GM23248 (cell line): ENCODE measurements at regions not wholly inside any gene's neighbourhood (a gene's known extent, or its start where the extent isn't known, plus 50 kb on each side); places are given as distances from the start of the nearest gene placed in this dataset.

ENCODE experiments used
- DNase-seq: peaks from one replicate; pipeline ENCODE4 v3.0.0-alpha.2; 2015
- H2AFZ ChIP-seq: fragments of 200-600 bp; sonication (generic); 2 replicates; pipeline ENCODE4 v1.6.1; 2016; ENCODE audit warnings: antibody characterized with exemption
- H3F3A ChIP-seq: fragments of 200-600 bp; sonication (generic); 2 replicates; pipeline ENCODE4 v1.6.1; 2016; ENCODE audit warnings: mild to moderate bottlenecking, antibody characterized with exemption, mixed run types; ENCODE audit not compliant: insufficient read depth
- H3K27ac ChIP-seq: fragments of 200-600 bp; sonication (generic); 2 replicates; pipeline ENCODE4 v1.5.1; 2016; ENCODE audit warnings: mild to moderate bottlenecking
- H3K27me3 ChIP-seq: fragments of 200-600 bp; sonication (generic); replicated peaks from 2 replicates; pipeline ENCODE4 v1.6.1; 2016; ENCODE audit warnings: mild to moderate bottlenecking; ENCODE audit not compliant: insufficient read depth
- H3K36me3 ChIP-seq: fragments of 200-600 bp; sonication (generic); 2 replicates; pipeline ENCODE4 v1.6.1; 2016; ENCODE audit warnings: low read depth, mild to moderate bottlenecking
- H3K4me1 ChIP-seq: fragments of 200-600 bp; sonication (generic); 2 replicates; pipeline ENCODE4 v1.6.1; 2016; ENCODE audit warnings: mild to moderate bottlenecking; ENCODE audit not compliant: insufficient read depth
- H3K4me2 ChIP-seq: fragments of 200-600 bp; sonication (generic); one replicate; pipeline ENCODE4 v1.6.1; 2016; ENCODE audit warnings: mild to moderate bottlenecking; ENCODE audit not compliant: unreplicated experiment
- H3K4me3 ChIP-seq: fragments of 200-600 bp; sonication (generic); 2 replicates; pipeline ENCODE4 v1.5.1; 2016; ENCODE audit warnings: mild to moderate bottlenecking
- H3K79me2 ChIP-seq: fragments of 200-600 bp; sonication (generic); 2 replicates; pipeline ENCODE4 v1.6.1; 2016; ENCODE audit warnings: mild to moderate bottlenecking; ENCODE audit not compliant: insufficient read depth
- H3K9ac ChIP-seq: fragments of 200-600 bp; sonication (generic); 2 replicates; pipeline ENCODE4 v1.6.1; 2016; ENCODE audit warnings: mild to moderate bottlenecking
- H3K9me2 ChIP-seq: fragments of 200-600 bp; sonication (generic); 2 replicates; pipeline ENCODE4 v1.6.1; 2016; ENCODE audit warnings: mixed run types, mild to moderate bottlenecking, moderate library complexity; ENCODE audit not compliant: insufficient read depth
- H3K9me3 ChIP-seq: fragments of 200-600 bp; sonication (generic); one replicate; pipeline ENCODE4 v1.6.1; 2017; ENCODE audit warnings: low read depth
- H4K20me1 ChIP-seq: fragments of 200-600 bp; sonication (generic); 2 replicates; pipeline ENCODE4 v1.6.0; 2016; ENCODE audit not compliant: insufficient read depth
- EZH2 ChIP-seq: fragments of 200-600 bp; sonication (generic); IDR thresholded peaks from 2 replicates; pipeline ENCODE4 v1.6.1; 2018; ENCODE audit warnings: antibody characterized with exemption, mild to moderate bottlenecking; ENCODE audit not compliant: insufficient read depth, poor library complexity, severe bottlenecking
- EZH2phosphoT487 ChIP-seq: fragments of 200-600 bp; sonication (generic); IDR thresholded peaks from 2 replicates; pipeline ENCODE4 v1.6.1; 2018; ENCODE audit warnings: antibody characterized with exemption, moderate library complexity, mild to moderate bottlenecking, low read depth; ENCODE audit not compliant: insufficient read depth
- WGBS, 2 experiments: methylation state at CpG; one replicate each; pipeline ENCODE4 v1.1.6; 2015 to 2017; ENCODE audit warnings: low lambda C conversion rate in 2 of 2, low coverage in 1 of 2; ENCODE audit errors: missing lambda C conversion rate in 2 of 2; 5-methylcytosine and 5-hydroxymethylcytosine counted together
- in situ Hi-C: fragments of 300-500 bp; cut with MboI; formaldehyde crosslinking; loops from 2 replicates; pipeline ENCODE4 v1.15.0; 2020

DNA sequence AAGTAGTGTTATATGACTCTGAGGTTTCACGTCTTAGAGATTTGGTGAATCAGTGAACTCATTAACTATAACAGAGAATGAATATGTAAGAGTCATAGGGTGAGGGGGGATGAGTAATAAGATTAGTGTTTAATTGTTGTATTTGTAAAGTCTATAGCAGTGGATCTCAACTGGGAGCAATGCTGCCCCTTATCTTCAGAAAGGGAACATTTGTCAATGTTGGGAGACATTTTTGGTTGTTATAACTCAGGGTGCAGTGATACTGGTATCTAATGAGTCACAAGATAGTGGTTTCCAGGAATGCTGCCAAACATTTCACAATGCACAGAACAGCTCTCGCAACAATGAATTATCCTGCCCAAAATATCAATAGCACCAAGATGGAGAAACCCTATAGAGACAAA, 1193.7 kb downstream of the GALC start:
- no peak overlapping the region for H3K4me2 ChIP-seq
- WGBS, 2 experiments: 29% methylated on average over 2 of the region's 2 CpGs
- H3K9ac ChIP-seq: no peak overlapping the region
- no peak overlapping the region for H3K4me3 ChIP-seq
- in situ Hi-C loops: no loop called here
- no peaks in the 10 kb centered on the region for H3K27me3 ChIP-seq
- DNase-seq: peak; percentile 32
- TF ChIP-seq EZH2 (no peak), EZH2phosphoT487 (no peak)
- H3K9me2 ChIP-seq: no peaks in the 10 kb centered on the region
- H3K27ac ChIP-seq: no peak overlapping the region
- no peaks in the 10 kb centered on the region for H3K4me1 ChIP-seq
- no peaks in the 10 kb centered on the region for H3F3A ChIP-seq
- no peaks in the 10 kb centered on the region for H3K79me2 ChIP-seq
- no peak overlapping the region for H2AFZ ChIP-seq
- H3K36me3 ChIP-seq: no peaks in the 10 kb centered on the region
- H3K9me3 ChIP-seq: no peaks in the 10 kb centered on the region
- no peaks in the 10 kb centered on the region for H4K20me1 ChIP-seq

DNA sequence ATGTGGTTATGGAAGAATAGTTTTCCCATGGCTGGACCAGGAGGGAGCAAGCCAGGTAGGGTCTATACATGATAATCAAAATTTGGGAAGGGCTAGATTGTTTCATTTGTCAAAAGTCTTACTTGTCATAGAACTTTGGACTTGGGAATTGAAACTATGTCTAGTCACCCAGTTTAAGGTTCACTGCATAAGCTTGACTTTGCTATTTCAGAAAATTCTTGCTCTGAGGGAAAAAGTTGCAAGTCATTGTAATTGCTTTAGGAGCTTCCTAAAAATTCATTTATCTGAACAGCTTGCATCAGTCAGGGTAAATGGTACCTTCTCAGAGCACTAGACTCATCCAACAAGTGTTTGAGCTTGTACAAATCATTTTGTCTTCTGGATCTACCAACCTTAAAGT, 1194.7 kb downstream of the GALC start:
- H3K36me3 ChIP-seq: no peaks in the 10 kb centered on the region
- no peaks in the 10 kb centered on the region for H3K27me3 ChIP-seq
- no peak overlapping the region for H2AFZ ChIP-seq
- no peak for TF ChIP-seq EZH2phosphoT487
- no peak for TF ChIP-seq EZH2
- H3K4me3 ChIP-seq: no peak overlapping the region
- no peak for DNase-seq
- no peak overlapping the region for H3K27ac ChIP-seq
- H3K4me2 ChIP-seq: no peak overlapping the region
- no peaks in the 10 kb centered on the region for H4K20me1 ChIP-seq
- H3K79me2 ChIP-seq: no peaks in the 10 kb centered on the region
- no peaks in the 10 kb centered on the region for H3K4me1 ChIP-seq
- H3F3A ChIP-seq: no peaks in the 10 kb centered on the region
- no peak overlapping the region for H3K9ac ChIP-seq
- no peaks in the 10 kb centered on the region for H3K9me3 ChIP-seq
- in situ Hi-C loops: no loop called here
- no peaks in the 10 kb centered on the region for H3K9me2 ChIP-seq

GRCh38 chr14:86797075-86797351, 1196.0 kb downstream of the GALC start:
- WGBS, 2 experiments: 3 to 10% methylated on average over 2 of the region's 2 CpGs
- Histone ChIP-seq H3K36me3 (no peaks in the 10 kb centered on the region), H3K9me2 (no peaks in the 10 kb centered on the region), H3K27ac (no peak overlapping the region), H3K4me2 (no peak overlapping the region), H3K9ac (no peak overlapping the region), H3K4me1 (no peaks in the 10 kb centered on the region), H3K79me2 (no peaks in the 10 kb centered on the region), H2AFZ (no peak overlapping the region), H3K9me3 (no peaks in the 10 kb centered on the region), H3K4me3 (no peak overlapping the region), H4K20me1 (no peaks in the 10 kb centered on the region), H3F3A (no peaks in the 10 kb centered on the region), H3K27me3 (no peaks in the 10 kb centered on the region)
- DNase-seq: no peak
- in situ Hi-C loops: no loop called here
- TF ChIP-seq EZH2phosphoT487 (no peak), EZH2 (no peak)

- no peak overlapping the region for H3K27ac ChIP-seq
- no peaks in the 10 kb centered on the region for H3F3A ChIP-seq
- 3 to 4% methylated on average over 6 of the region's 6 CpGs for WGBS, 2 experiments
- no peak overlapping the region for H3K4me2 ChIP-seq
- no peak overlapping the region for H3K9ac ChIP-seq
- H4K20me1 ChIP-seq: no peaks in the 10 kb centered on the region
- DNase-seq: no peak
- no peak overlapping the region for H3K4me3 ChIP-seq
- no peaks in the 10 kb centered on the region for H3K9me3 ChIP-seq
- H3K4me1 ChIP-seq: no peaks in the 10 kb centered on the region
- in situ Hi-C loops: no loop called here
- no peak for TF ChIP-seq EZH2phosphoT487
- no peaks in the 10 kb centered on the region for H3K79me2 ChIP-seq
- H3K36me3 ChIP-seq: no peaks in the 10 kb centered on the region
- no peaks in the 10 kb centered on the region for H3K9me2 ChIP-seq
- H3K27me3 ChIP-seq: no peaks in the 10 kb centered on the region
- H2AFZ ChIP-seq: no peak overlapping the region
These were observed 1196.5 kb downstream of the GALC start for GRCh38 chr14:86796221-86797074.

GRCh38 chr14:86794689-86795088, 1198.3 kb downstream of the GALC start:
- no peak overlapping the region for H3K4me2 ChIP-seq
- no peak overlapping the region for H3K4me3 ChIP-seq
- H3K9ac ChIP-seq: no peak overlapping the region
- no peak for DNase-seq
- H3K4me1 ChIP-seq: no peaks in the 10 kb centered on the region
- no peaks in the 10 kb centered on the region for H3F3A ChIP-seq
- H2AFZ ChIP-seq: no peak overlapping the region
- H3K27ac ChIP-seq: no peak overlapping the region
- no peaks in the 10 kb centered on the region for H3K79me2 ChIP-seq
- no peaks in the 10 kb centered on the region for H3K9me2 ChIP-seq
- in situ Hi-C loops: no loop called here
- no peaks in the 10 kb centered on the region for H3K9me3 ChIP-seq
- TF ChIP-seq EZH2phosphoT487: no peak
- TF ChIP-seq EZH2: no peak
- H3K36me3 ChIP-seq: no peaks in the 10 kb centered on the region
- H3K27me3 ChIP-seq: no peaks in the 10 kb centered on the region
- H4K20me1 ChIP-seq: no peaks in the 10 kb centered on the region
